Thyroid gland (tissue), 4 donors: ENCODE measurements at regions not wholly inside any gene's neighbourhood (a gene's known extent, or its start where the extent isn't known, plus 50 kb on each side); places are given as distances from the start of the nearest gene placed in this dataset.

Source experiments
- CTCF ChIP-seq, 6 experiments: fragments of 200-600 bp in 3 of 6; fragments of 450-650 bp in 3 of 6; sonication (generic) in 3 of 6; IDR thresholded peaks; one replicate each; pipeline ENCODE4 v1.5.1; 2016 to 2019; ENCODE audit warnings: antibody characterized with exemption in 6 of 6, mild to moderate bottlenecking in 2 of 6, inconsistent platforms in 1 of 6, moderate library complexity in 1 of 6
- POLR2A ChIP-seq, 2 donors: fragments of 450-650 bp; IDR thresholded peaks; one replicate each; pipeline ENCODE4 v1.6.1; 2017; ENCODE audit warnings: antibody characterized with exemption in 2 of 2, mild to moderate bottlenecking in 2 of 2, moderate library complexity in 1 of 2

GRCh38 chr10:90984898-90985297, 64.0 kb upstream of the ANKRD1 start:
- TF ChIP-seq CTCF (IDR thresholded peaks at IDR 0.05) (no peak), POLR2A (IDR thresholded peaks at IDR 0.05) (no peak)
